ENCODE measurements at regions not wholly inside any gene's neighbourhood (a gene's known extent, or its start where the extent isn't known, plus 50 kb on each side); places are given as distances from the start of the nearest gene placed in this dataset.

- H3K79me2 ChIP-seq (ENCODE audit: control insufficient read depth, insufficient read depth, low read length), result no peaks in the 10 kb centered on the region
- peak overlapping the region; percentile 59 for H3K27ac ChIP-seq (ENCODE audit: control insufficient read depth, insufficient read depth, low read length)
- H3K4me3 ChIP-seq (ENCODE audit: control insufficient read depth in 2 of 3, extremely low read depth in 1 of 3, insufficient read depth in 2 of 3, low read depth in 1 of 3, low read length in 3 of 3), result no peak overlapping the region
- H2AFZ ChIP-seq (ENCODE audit: control insufficient read depth, low read length), result no peak overlapping the region
- dilution Hi-C loops (cut with MboI; ENCODE audit: extremely low pct_ligation_motif_present, low sequenced_read_pairs), result no loop called here
- DNase-seq (ENCODE audit: low read depth, low spot score), result no peak
- no peak overlapping the region for H3K9ac ChIP-seq (ENCODE audit: control insufficient read depth, extremely low read depth, insufficient read depth, low read length)
- H3K9me1 ChIP-seq (ENCODE audit: control insufficient read depth, extremely low read depth, insufficient read depth, low read length), result no peaks in the 10 kb centered on the region
- H3K4me2 ChIP-seq (ENCODE audit: control insufficient read depth, extremely low read depth, insufficient read depth, low read depth, low read length), result peak overlapping the region; percentile 14
- H3K4me1 ChIP-seq (ENCODE audit: control insufficient read depth, extremely low read depth, insufficient read depth, low read length), result peaks cover 66% of the 10 kb centered on the region
- H3K9me3 ChIP-seq (ENCODE audit: control insufficient read depth, low read depth, low read length), result no peaks in the 10 kb centered on the region
- no peak for TF ChIP-seq CTCF (optimal IDR thresholded peaks at IDR 0.05 in 1 of 3, IDR thresholded peaks at IDR 0.05 in 1 of 3, conservative IDR thresholded peaks at IDR 0.05 in 1 of 3; ENCODE audit: extremely low read depth in 1 of 3, insufficient read depth in 2 of 3, low read length in 3 of 3)
- FAIRE-seq, result no peak
- H3K27me3 ChIP-seq (ENCODE audit: control insufficient read depth, extremely low read depth, insufficient read depth, low read length), result no peaks in the 10 kb centered on the region
- no peaks in the 10 kb centered on the region for H4K20me1 ChIP-seq (ENCODE audit: control insufficient read depth, extremely low read depth, insufficient read depth, low read length)
- H3K36me3 ChIP-seq (ENCODE audit: control insufficient read depth in 2 of 2, extremely low read depth in 1 of 2, insufficient read depth in 2 of 2, low read length in 2 of 2), result no peaks in the 10 kb centered on the region
Observed at GRCh38 chr11:45093761-45094455, 52.5 kb upstream of the PRDM11 start.

- Histone ChIP-seq H3K4me2 (ENCODE audit: control insufficient read depth, extremely low read depth, insufficient read depth, low read depth, low read length) (no peak overlapping the region), H3K36me3 (ENCODE audit: control insufficient read depth in 2 of 2, extremely low read depth in 1 of 2, insufficient read depth in 2 of 2, low read length in 2 of 2) (no peaks in the 10 kb centered on the region), H3K4me3 (ENCODE audit: control insufficient read depth in 2 of 3, extremely low read depth in 1 of 3, insufficient read depth in 2 of 3, low read depth in 1 of 3, low read length in 3 of 3) (no peak overlapping the region), H3K4me1 (ENCODE audit: control insufficient read depth, extremely low read depth, insufficient read depth, low read length) (peaks cover 55% of the 10 kb centered on the region), H3K9me1 (ENCODE audit: control insufficient read depth, extremely low read depth, insufficient read depth, low read length) (no peaks in the 10 kb centered on the region), H3K27me3 (ENCODE audit: control insufficient read depth, extremely low read depth, insufficient read depth, low read length) (no peaks in the 10 kb centered on the region), H3K9me3 (ENCODE audit: control insufficient read depth, low read depth, low read length) (no peaks in the 10 kb centered on the region), H3K27ac (ENCODE audit: control insufficient read depth, insufficient read depth, low read length) (no peak overlapping the region), H2AFZ (ENCODE audit: control insufficient read depth, low read length) (no peak overlapping the region), H3K79me2 (ENCODE audit: control insufficient read depth, insufficient read depth, low read length) (no peaks in the 10 kb centered on the region), H4K20me1 (ENCODE audit: control insufficient read depth, extremely low read depth, insufficient read depth, low read length) (no peaks in the 10 kb centered on the region), H3K9ac (ENCODE audit: control insufficient read depth, extremely low read depth, insufficient read depth, low read length) (no peak overlapping the region)
- FAIRE-seq (no peak), DNase-seq (ENCODE audit: low read depth, low spot score) (no peak)
- TF ChIP-seq CTCF (optimal IDR thresholded peaks at IDR 0.05 in 1 of 3, IDR thresholded peaks at IDR 0.05 in 1 of 3, conservative IDR thresholded peaks at IDR 0.05 in 1 of 3; ENCODE audit: extremely low read depth in 1 of 3, insufficient read depth in 2 of 3, low read length in 3 of 3) (no peak), EZH2 (IDR thresholded peaks at IDR 0.05; ENCODE audit: low read length) (no peak)
- dilution Hi-C loops (cut with MboI; ENCODE audit: extremely low pct_ligation_motif_present, low sequenced_read_pairs), result no loop called here
Observed at GRCh38 chr11:45094958-45095690, 51.3 kb upstream of the PRDM11 start.
